ENCODE measurements at regions not wholly inside any gene's neighbourhood (a gene's known extent, or its start where the extent isn't known, plus 50 kb on each side); places are given as distances from the start of the nearest gene placed in this dataset.

- no peak overlapping the region for H3K27ac ChIP-seq
- H3K9ac ChIP-seq: no peak overlapping the region
- TF ChIP-seq CTCF (IDR thresholded peaks at IDR 0.05): no peak
These were observed 537.1 kb upstream of the AMELY start for GRCh38 chrY:7448687-7449086.

GRCh38 chrY:7447881-7448516, 536.4 kb upstream of the AMELY start:
- no peak overlapping the region for H3K9ac ChIP-seq
- no peak overlapping the region for H3K27ac ChIP-seq
- H3K4me2 ChIP-seq (ENCODE audit: low read length): no peak overlapping the region
- H3K79me2 ChIP-seq: no peaks in the 10 kb centered on the region
- no peaks in the 10 kb centered on the region for H3K4me1 ChIP-seq
- no peaks in the 10 kb centered on the region for H3K27me3 ChIP-seq (ENCODE audit: control insufficient read depth, insufficient read depth, low read length)
- no peak overlapping the region for H2AFZ ChIP-seq
- no peak for TF ChIP-seq CTCF (IDR thresholded peaks at IDR 0.05)
- no peaks in the 10 kb centered on the region for H3K9me3 ChIP-seq (ENCODE audit: control insufficient read depth, low read length)
- H3K4me3 ChIP-seq (ENCODE audit: low read depth, low read length): no peak overlapping the region
- no peaks in the 10 kb centered on the region for H3K36me3 ChIP-seq (ENCODE audit: control insufficient read depth, insufficient read depth, low read length)

More at GRCh38 chrY:7448687-7449086, 537.1 kb upstream of the AMELY start:
- H3K4me1 ChIP-seq: no peaks in the 10 kb centered on the region
- no peaks in the 10 kb centered on the region for H3K79me2 ChIP-seq
- no peak overlapping the region for H3K4me2 ChIP-seq (ENCODE audit: low read length)
- no peaks in the 10 kb centered on the region for H3K27me3 ChIP-seq (ENCODE audit: control insufficient read depth, insufficient read depth, low read length)
- H2AFZ ChIP-seq: no peak overlapping the region
- no peaks in the 10 kb centered on the region for H3K9me3 ChIP-seq (ENCODE audit: control insufficient read depth, low read length)
- H3K4me3 ChIP-seq (ENCODE audit: low read depth, low read length): no peak overlapping the region
- no peaks in the 10 kb centered on the region for H3K36me3 ChIP-seq (ENCODE audit: control insufficient read depth, insufficient read depth, low read length)

- H3K9me3 ChIP-seq (ENCODE audit: control insufficient read depth, low read length): no peaks in the 10 kb centered on the region
- no peak overlapping the region for H3K4me3 ChIP-seq (ENCODE audit: low read depth, low read length)
- no peak overlapping the region for H3K9ac ChIP-seq
- no peaks in the 10 kb centered on the region for H3K27me3 ChIP-seq (ENCODE audit: control insufficient read depth, insufficient read depth, low read length)
- no peak for TF ChIP-seq CTCF (IDR thresholded peaks at IDR 0.05)
- H2AFZ ChIP-seq: no peak overlapping the region
- H3K4me1 ChIP-seq: no peaks in the 10 kb centered on the region
- no peaks in the 10 kb centered on the region for H3K36me3 ChIP-seq (ENCODE audit: control insufficient read depth, insufficient read depth, low read length)
- no peaks in the 10 kb centered on the region for H3K79me2 ChIP-seq
- H3K4me2 ChIP-seq (ENCODE audit: low read length): no peak overlapping the region
- H3K27ac ChIP-seq: no peak overlapping the region
These were observed 532.6 kb upstream of the AMELY start for GRCh38 chrY:7444141-7444540.

GRCh38 chrY:7440796-7441530, 529.4 kb upstream of the AMELY start:
- no peak overlapping the region for H3K9ac ChIP-seq
- H3K36me3 ChIP-seq (ENCODE audit: control insufficient read depth, insufficient read depth, low read length): no peaks in the 10 kb centered on the region
- H3K27me3 ChIP-seq (ENCODE audit: control insufficient read depth, insufficient read depth, low read length): no peaks in the 10 kb centered on the region
- no peak overlapping the region for H3K4me3 ChIP-seq (ENCODE audit: low read depth, low read length)
- no peaks in the 10 kb centered on the region for H3K79me2 ChIP-seq
- no peak overlapping the region for H3K27ac ChIP-seq
- no peak overlapping the region for H3K4me2 ChIP-seq (ENCODE audit: low read length)
- no peak for TF ChIP-seq CTCF (IDR thresholded peaks at IDR 0.05)
- H3K9me3 ChIP-seq (ENCODE audit: control insufficient read depth, low read length): no peaks in the 10 kb centered on the region
- H3K4me1 ChIP-seq: no peaks in the 10 kb centered on the region
- H2AFZ ChIP-seq: no peak overlapping the region
